H9 (cell line): ENCODE measurements at regions not wholly inside any gene's neighbourhood (a gene's known extent, or its start where the extent isn't known, plus 50 kb on each side); places are given as distances from the start of the nearest gene placed in this dataset.

Experiments
- DNase-seq: peaks from one replicate; pipeline ENCODE4 v3.0.0-alpha.2; 2017
- H2AFZ ChIP-seq: one replicate; pipeline ENCODE4 v1.6.1; 2013; ENCODE audit warnings: mild to moderate bottlenecking, low read length, control low read depth, moderate library complexity
- H2AK5ac ChIP-seq: 2 replicates; pipeline ENCODE4 v1.6.1; 2013; ENCODE audit warnings: low read length, control low read depth, mixed read lengths; ENCODE audit not compliant: insufficient read length
- H2BK120ac ChIP-seq: one replicate; pipeline ENCODE4 v1.6.1; 2013; ENCODE audit warnings: low read depth, mild to moderate bottlenecking, low read length, control low read depth, inconsistent platforms; ENCODE audit not compliant: poor library complexity, severe bottlenecking
- H2BK12ac ChIP-seq: 2 replicates; pipeline ENCODE4 v1.6.1; 2013; ENCODE audit warnings: low read length, control low read depth, mixed read lengths, low read depth; ENCODE audit not compliant: insufficient read length
- H2BK15ac ChIP-seq: 2 replicates; pipeline ENCODE4 v1.6.1; 2013; ENCODE audit warnings: low read depth, low read length, control low read depth
- H2BK20ac ChIP-seq: one replicate; pipeline ENCODE4 v1.6.1; 2013; ENCODE audit warnings: low read depth, mild to moderate bottlenecking, low read length, control low read depth, inconsistent platforms; ENCODE audit not compliant: poor library complexity, severe bottlenecking
- H2BK5ac ChIP-seq: 2 replicates; pipeline ENCODE4 v1.6.1; 2013; ENCODE audit warnings: low read length, control low read depth, mixed read lengths; ENCODE audit not compliant: insufficient read length
- H3K14ac ChIP-seq: 2 replicates; pipeline ENCODE4 v1.6.1; 2013; ENCODE audit warnings: low read length, control low read depth; ENCODE audit not compliant: insufficient read depth
- H3K18ac ChIP-seq: 2 replicates; pipeline ENCODE4 v1.6.1; 2013; ENCODE audit warnings: low read depth, mild to moderate bottlenecking, mixed read lengths, low read length, control low read depth; ENCODE audit not compliant: insufficient read length
- H3K23ac ChIP-seq: 2 replicates; pipeline ENCODE4 v1.6.1; 2013; ENCODE audit warnings: low read length, control low read depth, mixed read lengths, low read depth; ENCODE audit not compliant: insufficient read length
- H3K23me2 ChIP-seq: 2 replicates; pipeline ENCODE4 v1.6.1; 2013; ENCODE audit warnings: low read depth, mild to moderate bottlenecking, mixed read lengths, low read length, control low read depth; ENCODE audit not compliant: insufficient read length, poor library complexity, severe bottlenecking
- H3K27ac ChIP-seq: 2 replicates; pipeline ENCODE4 v1.5.1; 2013; ENCODE audit warnings: low read length, control low read depth, mixed read lengths, low read depth; ENCODE audit not compliant: insufficient read length
- H3K27me3 ChIP-seq: 2 replicates; pipeline ENCODE4 v1.6.1; 2013; ENCODE audit warnings: low read length, control low read depth, inconsistent platforms; ENCODE audit not compliant: insufficient read depth
- H3K4ac ChIP-seq: 2 replicates; pipeline ENCODE4 v1.6.1; 2013; ENCODE audit warnings: low read depth, mild to moderate bottlenecking, control low read depth, inconsistent platforms, low read length, moderate library complexity
- H3K4me1 ChIP-seq: 2 replicates; pipeline ENCODE4 v1.6.1; 2013; ENCODE audit warnings: low read length, control low read depth, inconsistent platforms; ENCODE audit not compliant: insufficient read depth
- H3K4me2 ChIP-seq: 2 replicates; pipeline ENCODE4 v1.6.1; 2013; ENCODE audit warnings: low read length, control low read depth, mixed read lengths; ENCODE audit not compliant: insufficient read length, insufficient read depth
- H3K56ac ChIP-seq: 2 replicates; pipeline ENCODE4 v1.6.1; 2013; ENCODE audit warnings: low read depth, mild to moderate bottlenecking, mixed read lengths, low read length, control low read depth; ENCODE audit not compliant: insufficient read length
- H3K79me1 ChIP-seq: 2 replicates; pipeline ENCODE4 v1.6.1; 2013; ENCODE audit warnings: low read depth, mild to moderate bottlenecking, moderate library complexity, low read length, control low read depth, inconsistent platforms; ENCODE audit not compliant: insufficient read depth, poor library complexity, severe bottlenecking
- H3K79me2 ChIP-seq: 2 replicates; pipeline ENCODE4 v1.6.1; 2013; ENCODE audit warnings: low read length, control low read depth, inconsistent platforms; ENCODE audit not compliant: insufficient read depth
- H3K9ac ChIP-seq: 2 replicates; pipeline ENCODE4 v1.6.1; 2013; ENCODE audit warnings: low read length, control low read depth, mixed read lengths; ENCODE audit not compliant: insufficient read length; ENCODE audit errors: extremely low read depth
- H3K9me3 ChIP-seq: one replicate; pipeline ENCODE4 v1.6.1; 2013; ENCODE audit warnings: low read depth, low read length, inconsistent platforms; ENCODE audit not compliant: control insufficient read depth
- H3T11ph ChIP-seq: one replicate; pipeline ENCODE4 v1.6.1; 2013; ENCODE audit warnings: mild to moderate bottlenecking, low read length, control low read depth, inconsistent platforms
- H4K20me1 ChIP-seq: one replicate; pipeline ENCODE4 v1.6.1; 2013; ENCODE audit not compliant: control insufficient read depth, insufficient read length, insufficient read depth
- H4K5ac ChIP-seq: 2 replicates; pipeline ENCODE4 v1.6.1; 2013; ENCODE audit warnings: low read depth, mild to moderate bottlenecking, mixed read lengths, low read length, control low read depth; ENCODE audit not compliant: insufficient read length
- H4K8ac ChIP-seq: replicated peaks from 2 replicates; pipeline ENCODE4 v1.6.1; 2013; ENCODE audit warnings: low read length, control low read depth, mixed read lengths, low read depth; ENCODE audit not compliant: insufficient read length
- H4K91ac ChIP-seq: 2 replicates; pipeline ENCODE4 v1.6.1; 2013; ENCODE audit warnings: low read depth, mild to moderate bottlenecking, moderate library complexity, mixed read lengths, low read length, control low read depth; ENCODE audit not compliant: insufficient read length
- H3K27ac Mint-ChIP-seq, 3 experiments: 2 replicates in 2 of 3; 3 replicates in 1 of 3; pipeline ENCODE4 v1.8.0; 2020 to 2021; ENCODE audit warnings: mixed read lengths in 3 of 3, mild to moderate bottlenecking in 1 of 3, moderate library complexity in 1 of 3
- H3K27me3 Mint-ChIP-seq: 2 replicates; pipeline ENCODE4 v1.8.0; 2021; ENCODE audit warnings: low read depth, mild to moderate bottlenecking, moderate library complexity, mixed read lengths
- H3K36me3 Mint-ChIP-seq, 3 experiments: 2 replicates in 2 of 3; 3 replicates in 1 of 3; pipeline ENCODE4 v1.8.0; 2020 to 2021; ENCODE audit warnings: low read depth in 3 of 3, mixed read lengths in 3 of 3; ENCODE audit not compliant: insufficient read depth in 1 of 3
- H3K4me1 Mint-ChIP-seq, 2 experiments: 2 replicates each; pipeline ENCODE4 v1.8.0; 2020; ENCODE audit warnings: mixed read lengths in 2 of 2
- H3K4me3 Mint-ChIP-seq, 2 experiments: 2 replicates in 1 of 2; 3 replicates in 1 of 2; pipeline ENCODE4 v1.8.0; 2020 to 2021; ENCODE audit warnings: mild to moderate bottlenecking in 2 of 2, mixed read lengths in 2 of 2, moderate library complexity in 1 of 2
- H3K9me3 Mint-ChIP-seq, 2 experiments: 2 replicates in 1 of 2; 3 replicates in 1 of 2; pipeline ENCODE4 v1.8.0; 2020; ENCODE audit warnings: mild to moderate bottlenecking in 2 of 2, mixed read lengths in 2 of 2, moderate library complexity in 1 of 2
- CTCF ChIP-seq: fragments of 200-600 bp; sonication (generic); conservative IDR thresholded peaks from 3 replicates; pipeline ENCODE4 v1.8.0; 2021; ENCODE audit warnings: antibody characterized with exemption, mild to moderate bottlenecking
- WGBS: extraction: QIAGEN DNeasy Blood & Tissue Kit; methylation state at CpG from one replicate; pipeline ENCODE4 v1.1.7; 2013; ENCODE audit warnings: missing lambda C conversion rate, low lambda C conversion rate, mixed read lengths; ENCODE audit not compliant: insufficient read length; ENCODE audit errors: extremely low coverage; 5-methylcytosine and 5-hydroxymethylcytosine counted together

- no peak overlapping the region for H3K4me3 Mint-ChIP-seq
- Histone ChIP-seq H4K8ac (no peak overlapping the region), H2BK12ac (no peak overlapping the region)
These were observed 866.3 kb downstream of the FSCB start for GRCh38 chr14:43640718-43641267.

More at GRCh38 chr14:43640718-43641267, 866.3 kb downstream of the FSCB start:
- Histone ChIP-seq H3K18ac (no peak overlapping the region), H4K5ac (no peak overlapping the region), H2BK15ac (no peak overlapping the region), H2AK5ac (no peak overlapping the region), H3K27me3 (no peaks in the 10 kb centered on the region), H3K27ac (no peak overlapping the region), H3K23me2 (no peaks in the 10 kb centered on the region), H3K4me1 (no peaks in the 10 kb centered on the region), H3K79me1 (no peaks in the 10 kb centered on the region), H4K20me1 (no peaks in the 10 kb centered on the region), H3K56ac (no peak overlapping the region), H4K91ac (no peak overlapping the region), H2BK20ac (no peak overlapping the region), H3K4me2 (no peak overlapping the region), H3K9ac (no peak overlapping the region), H3K79me2 (no peaks in the 10 kb centered on the region), H3T11ph (no peak overlapping the region), H2AFZ (no peak overlapping the region), H3K9me3 (no peaks in the 10 kb centered on the region), H3K23ac (no peak overlapping the region), H2BK5ac (no peak overlapping the region), H3K4ac (no peak overlapping the region), H2BK120ac (no peak overlapping the region), H3K14ac (no peak overlapping the region)
- no CpG with 5 or more reads among the region's 2 CpGs for WGBS
- DNase-seq: no peak
- TF ChIP-seq CTCF: no peak
- Mint-ChIP-seq H3K27me3 (no peaks in the 10 kb centered on the region), H3K4me1 (no peaks in the 10 kb centered on the region), H3K36me3 (peaks cover 0 to 5% (median 0%) of the 10 kb centered on the region in 3 experiments; a peak in 1 of 7 replicates), H3K9me3 (peaks cover 0 to 10% of the 10 kb centered on the region in 2 experiments; a peak in 3 of 5 replicates), H3K27ac (no peak overlapping the region)
